H9 (cell line): ENCODE measurements at regions not wholly inside any gene's neighbourhood (a gene's known extent, or its start where the extent isn't known, plus 50 kb on each side); places are given as distances from the start of the nearest gene placed in this dataset.

Experiments
- DNase-seq: peaks from one replicate; pipeline ENCODE4 v3.0.0-alpha.2; 2017
- H2AFZ ChIP-seq: one replicate; pipeline ENCODE4 v1.6.1; 2013; ENCODE audit warnings: mild to moderate bottlenecking, low read length, control low read depth, moderate library complexity
- H2AK5ac ChIP-seq: 2 replicates; pipeline ENCODE4 v1.6.1; 2013; ENCODE audit warnings: low read length, control low read depth, mixed read lengths; ENCODE audit not compliant: insufficient read length
- H2BK120ac ChIP-seq: one replicate; pipeline ENCODE4 v1.6.1; 2013; ENCODE audit warnings: low read depth, mild to moderate bottlenecking, low read length, control low read depth, inconsistent platforms; ENCODE audit not compliant: poor library complexity, severe bottlenecking
- H2BK12ac ChIP-seq: 2 replicates; pipeline ENCODE4 v1.6.1; 2013; ENCODE audit warnings: low read length, control low read depth, mixed read lengths, low read depth; ENCODE audit not compliant: insufficient read length
- H2BK15ac ChIP-seq: 2 replicates; pipeline ENCODE4 v1.6.1; 2013; ENCODE audit warnings: low read depth, low read length, control low read depth
- H2BK20ac ChIP-seq: one replicate; pipeline ENCODE4 v1.6.1; 2013; ENCODE audit warnings: low read depth, mild to moderate bottlenecking, low read length, control low read depth, inconsistent platforms; ENCODE audit not compliant: poor library complexity, severe bottlenecking
- H2BK5ac ChIP-seq: 2 replicates; pipeline ENCODE4 v1.6.1; 2013; ENCODE audit warnings: low read length, control low read depth, mixed read lengths; ENCODE audit not compliant: insufficient read length
- H3K14ac ChIP-seq: 2 replicates; pipeline ENCODE4 v1.6.1; 2013; ENCODE audit warnings: low read length, control low read depth; ENCODE audit not compliant: insufficient read depth
- H3K18ac ChIP-seq: 2 replicates; pipeline ENCODE4 v1.6.1; 2013; ENCODE audit warnings: low read depth, mild to moderate bottlenecking, mixed read lengths, low read length, control low read depth; ENCODE audit not compliant: insufficient read length
- H3K23ac ChIP-seq: 2 replicates; pipeline ENCODE4 v1.6.1; 2013; ENCODE audit warnings: low read length, control low read depth, mixed read lengths, low read depth; ENCODE audit not compliant: insufficient read length
- H3K23me2 ChIP-seq: 2 replicates; pipeline ENCODE4 v1.6.1; 2013; ENCODE audit warnings: low read depth, mild to moderate bottlenecking, mixed read lengths, low read length, control low read depth; ENCODE audit not compliant: insufficient read length, poor library complexity, severe bottlenecking
- H3K27ac ChIP-seq: 2 replicates; pipeline ENCODE4 v1.5.1; 2013; ENCODE audit warnings: low read length, control low read depth, mixed read lengths, low read depth; ENCODE audit not compliant: insufficient read length
- H3K27me3 ChIP-seq: 2 replicates; pipeline ENCODE4 v1.6.1; 2013; ENCODE audit warnings: low read length, control low read depth, inconsistent platforms; ENCODE audit not compliant: insufficient read depth
- H3K4ac ChIP-seq: 2 replicates; pipeline ENCODE4 v1.6.1; 2013; ENCODE audit warnings: low read depth, mild to moderate bottlenecking, control low read depth, inconsistent platforms, low read length, moderate library complexity
- H3K4me1 ChIP-seq: 2 replicates; pipeline ENCODE4 v1.6.1; 2013; ENCODE audit warnings: low read length, control low read depth, inconsistent platforms; ENCODE audit not compliant: insufficient read depth
- H3K4me2 ChIP-seq: 2 replicates; pipeline ENCODE4 v1.6.1; 2013; ENCODE audit warnings: low read length, control low read depth, mixed read lengths; ENCODE audit not compliant: insufficient read length, insufficient read depth
- H3K56ac ChIP-seq: 2 replicates; pipeline ENCODE4 v1.6.1; 2013; ENCODE audit warnings: low read depth, mild to moderate bottlenecking, mixed read lengths, low read length, control low read depth; ENCODE audit not compliant: insufficient read length
- H3K79me1 ChIP-seq: 2 replicates; pipeline ENCODE4 v1.6.1; 2013; ENCODE audit warnings: low read depth, mild to moderate bottlenecking, moderate library complexity, low read length, control low read depth, inconsistent platforms; ENCODE audit not compliant: insufficient read depth, poor library complexity, severe bottlenecking
- H3K79me2 ChIP-seq: 2 replicates; pipeline ENCODE4 v1.6.1; 2013; ENCODE audit warnings: low read length, control low read depth, inconsistent platforms; ENCODE audit not compliant: insufficient read depth
- H3K9ac ChIP-seq: 2 replicates; pipeline ENCODE4 v1.6.1; 2013; ENCODE audit warnings: low read length, control low read depth, mixed read lengths; ENCODE audit not compliant: insufficient read length; ENCODE audit errors: extremely low read depth
- H3K9me3 ChIP-seq: one replicate; pipeline ENCODE4 v1.6.1; 2013; ENCODE audit warnings: low read depth, low read length, inconsistent platforms; ENCODE audit not compliant: control insufficient read depth
- H3T11ph ChIP-seq: one replicate; pipeline ENCODE4 v1.6.1; 2013; ENCODE audit warnings: mild to moderate bottlenecking, low read length, control low read depth, inconsistent platforms
- H4K20me1 ChIP-seq: one replicate; pipeline ENCODE4 v1.6.1; 2013; ENCODE audit not compliant: control insufficient read depth, insufficient read length, insufficient read depth
- H4K5ac ChIP-seq: 2 replicates; pipeline ENCODE4 v1.6.1; 2013; ENCODE audit warnings: low read depth, mild to moderate bottlenecking, mixed read lengths, low read length, control low read depth; ENCODE audit not compliant: insufficient read length
- H4K8ac ChIP-seq: replicated peaks from 2 replicates; pipeline ENCODE4 v1.6.1; 2013; ENCODE audit warnings: low read length, control low read depth, mixed read lengths, low read depth; ENCODE audit not compliant: insufficient read length
- H4K91ac ChIP-seq: 2 replicates; pipeline ENCODE4 v1.6.1; 2013; ENCODE audit warnings: low read depth, mild to moderate bottlenecking, moderate library complexity, mixed read lengths, low read length, control low read depth; ENCODE audit not compliant: insufficient read length
- H3K27ac Mint-ChIP-seq, 3 experiments: 2 replicates in 2 of 3; 3 replicates in 1 of 3; pipeline ENCODE4 v1.8.0; 2020 to 2021; ENCODE audit warnings: mixed read lengths in 3 of 3, mild to moderate bottlenecking in 1 of 3, moderate library complexity in 1 of 3
- H3K27me3 Mint-ChIP-seq: 2 replicates; pipeline ENCODE4 v1.8.0; 2021; ENCODE audit warnings: low read depth, mild to moderate bottlenecking, moderate library complexity, mixed read lengths
- H3K36me3 Mint-ChIP-seq, 3 experiments: 2 replicates in 2 of 3; 3 replicates in 1 of 3; pipeline ENCODE4 v1.8.0; 2020 to 2021; ENCODE audit warnings: low read depth in 3 of 3, mixed read lengths in 3 of 3; ENCODE audit not compliant: insufficient read depth in 1 of 3
- H3K4me1 Mint-ChIP-seq, 2 experiments: 2 replicates each; pipeline ENCODE4 v1.8.0; 2020; ENCODE audit warnings: mixed read lengths in 2 of 2
- H3K4me3 Mint-ChIP-seq, 2 experiments: 2 replicates in 1 of 2; 3 replicates in 1 of 2; pipeline ENCODE4 v1.8.0; 2020 to 2021; ENCODE audit warnings: mild to moderate bottlenecking in 2 of 2, mixed read lengths in 2 of 2, moderate library complexity in 1 of 2
- H3K9me3 Mint-ChIP-seq, 2 experiments: 2 replicates in 1 of 2; 3 replicates in 1 of 2; pipeline ENCODE4 v1.8.0; 2020; ENCODE audit warnings: mild to moderate bottlenecking in 2 of 2, mixed read lengths in 2 of 2, moderate library complexity in 1 of 2
- WGBS: extraction: QIAGEN DNeasy Blood & Tissue Kit; methylation state at CpG from one replicate; pipeline ENCODE4 v1.1.7; 2013; ENCODE audit warnings: missing lambda C conversion rate, low lambda C conversion rate, mixed read lengths; ENCODE audit not compliant: insufficient read length; ENCODE audit errors: extremely low coverage; 5-methylcytosine and 5-hydroxymethylcytosine counted together
- TF ChIP-seq, protein P1 (sequence below): fragments of 200-600 bp; sonication (generic); conservative IDR thresholded peaks from 3 replicates; pipeline ENCODE4 v1.8.0; 2021; ENCODE audit warnings: antibody characterized with exemption, mild to moderate bottlenecking

DNA sequence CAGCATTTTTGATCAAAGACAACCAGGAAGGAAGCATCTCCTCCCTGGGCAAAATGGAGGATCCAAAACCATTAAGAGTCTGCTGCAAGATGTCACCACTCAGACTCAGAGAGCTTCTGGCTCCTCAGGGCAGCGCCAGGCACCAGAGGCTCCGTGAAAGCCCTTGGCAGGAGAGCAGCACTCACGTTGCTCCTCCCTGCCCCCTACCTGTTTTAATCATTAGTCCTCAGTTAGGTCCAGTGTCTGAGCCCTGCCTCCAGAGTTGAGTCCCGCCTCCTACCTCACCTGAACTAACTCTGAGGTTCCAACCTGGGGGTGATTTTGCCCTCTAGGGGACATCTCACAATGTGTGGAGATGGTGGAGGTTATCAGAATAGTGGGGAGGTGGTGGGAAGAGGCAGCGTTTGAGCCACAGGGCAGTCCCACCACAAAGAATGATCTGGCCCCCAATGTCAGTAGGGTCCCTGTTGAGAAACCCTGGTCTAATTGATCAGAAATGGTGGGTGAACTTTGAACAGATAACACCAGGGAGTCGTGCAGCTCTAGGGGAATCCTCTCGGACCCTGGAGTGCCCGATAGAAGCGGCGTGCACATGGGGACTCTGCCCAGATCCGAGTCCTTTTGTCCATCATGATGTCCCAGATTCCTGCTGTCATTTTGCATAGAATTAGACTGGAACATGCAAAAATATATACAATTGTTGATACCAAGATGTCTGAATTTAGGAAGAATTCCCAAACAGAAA lies 156.7 kb upstream of the DIO3 start:
- Histone ChIP-seq H3K23ac (no peak overlapping the region), H3K79me1 (no peaks in the 10 kb centered on the region), H3K9ac (no peak overlapping the region), H2BK20ac (no peak overlapping the region), H4K8ac (no peak overlapping the region), H3K27me3 (no peaks in the 10 kb centered on the region), H3K56ac (no peak overlapping the region), H2BK120ac (no peak overlapping the region), H3K4ac (no peak overlapping the region), H3K9me3 (no peaks in the 10 kb centered on the region), H3K79me2 (no peaks in the 10 kb centered on the region), H2AFZ (no peak overlapping the region), H4K5ac (no peak overlapping the region), H2BK5ac (no peak overlapping the region), H3K14ac (no peak overlapping the region), H3T11ph (no peak overlapping the region), H3K23me2 (no peaks in the 10 kb centered on the region), H4K91ac (no peak overlapping the region), H3K4me2 (no peak overlapping the region), H2AK5ac (no peak overlapping the region), H2BK15ac (no peak overlapping the region), H3K18ac (no peak overlapping the region), H4K20me1 (no peaks in the 10 kb centered on the region), H2BK12ac (no peak overlapping the region), H3K4me1 (no peaks in the 10 kb centered on the region; the same call in 1 of the 2 replicates), H3K27ac (no peak overlapping the region)
- TF ChIP-seq, protein P1, sequence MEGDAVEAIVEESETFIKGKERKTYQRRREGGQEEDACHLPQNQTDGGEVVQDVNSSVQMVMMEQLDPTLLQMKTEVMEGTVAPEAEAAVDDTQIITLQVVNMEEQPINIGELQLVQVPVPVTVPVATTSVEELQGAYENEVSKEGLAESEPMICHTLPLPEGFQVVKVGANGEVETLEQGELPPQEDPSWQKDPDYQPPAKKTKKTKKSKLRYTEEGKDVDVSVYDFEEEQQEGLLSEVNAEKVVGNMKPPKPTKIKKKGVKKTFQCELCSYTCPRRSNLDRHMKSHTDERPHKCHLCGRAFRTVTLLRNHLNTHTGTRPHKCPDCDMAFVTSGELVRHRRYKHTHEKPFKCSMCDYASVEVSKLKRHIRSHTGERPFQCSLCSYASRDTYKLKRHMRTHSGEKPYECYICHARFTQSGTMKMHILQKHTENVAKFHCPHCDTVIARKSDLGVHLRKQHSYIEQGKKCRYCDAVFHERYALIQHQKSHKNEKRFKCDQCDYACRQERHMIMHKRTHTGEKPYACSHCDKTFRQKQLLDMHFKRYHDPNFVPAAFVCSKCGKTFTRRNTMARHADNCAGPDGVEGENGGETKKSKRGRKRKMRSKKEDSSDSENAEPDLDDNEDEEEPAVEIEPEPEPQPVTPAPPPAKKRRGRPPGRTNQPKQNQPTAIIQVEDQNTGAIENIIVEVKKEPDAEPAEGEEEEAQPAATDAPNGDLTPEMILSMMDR: peak; percentile 47; the same call in 2 of the 3 replicates
- Mint-ChIP-seq H3K27ac (no peak overlapping the region), H3K4me3 (no peak overlapping the region), H3K27me3 (peaks cover 19% of the 10 kb centered on the region), H3K36me3 (no peaks in the 10 kb centered on the region), H3K4me1 (peaks cover 29 to 31% of the 10 kb centered on the region in 2 experiments), H3K9me3 (0 out of 5 replicates have a peak, but pooled peaks cover 0 to 2% of the 10 kb centered on the region in 2 experiments)
- WGBS: no CpG with 5 or more reads among the region's 11 CpGs
- DNase-seq: peak; percentile 69
